Activated T-cell treated with anti-CD3 and anti-CD28 coated beads, Interleukin-2, amount 50 U/mL, for 4 hours (primary cell): ENCODE measurements at regions not wholly inside any gene's neighbourhood (a gene's known extent, or its start where the extent isn't known, plus 50 kb on each side); places are given as distances from the start of the nearest gene placed in this dataset.
"Not testable (repeated sequence)": the region's sequence is repeated elsewhere in the genome, so short reads cannot be mapped to it uniquely, and the experiment has no call there.

Experiments
- ATAC-seq, 2 donors: fragments of 200-7000 bp; cut with Tn5 transposase; one replicate each; pipeline ENCODE4 v1.10.0; 2021
- DNase-seq: peaks from one replicate; pipeline ENCODE4 v3.0.0-alpha.2; 2020
- H3K27me3 Mint-ChIP-seq: one replicate; pipeline ENCODE4 v1.8.0; 2021; ENCODE audit warnings: low read depth, mixed read lengths
- H3K36me3 Mint-ChIP-seq: one replicate; pipeline ENCODE4 v1.8.0; 2022; ENCODE audit warnings: mixed read lengths; ENCODE audit not compliant: insufficient read depth
- H3K4me1 Mint-ChIP-seq: one replicate; pipeline ENCODE4 v1.8.0; 2021; ENCODE audit warnings: low read depth, mixed read lengths
- H3K4me3 Mint-ChIP-seq: one replicate; pipeline ENCODE4 v1.8.0; 2021; ENCODE audit warnings: mild to moderate bottlenecking, moderate library complexity, mixed read lengths
- H3K9me3 Mint-ChIP-seq: one replicate; pipeline ENCODE4 v1.8.0; 2021; ENCODE audit warnings: mixed read lengths

DNA sequence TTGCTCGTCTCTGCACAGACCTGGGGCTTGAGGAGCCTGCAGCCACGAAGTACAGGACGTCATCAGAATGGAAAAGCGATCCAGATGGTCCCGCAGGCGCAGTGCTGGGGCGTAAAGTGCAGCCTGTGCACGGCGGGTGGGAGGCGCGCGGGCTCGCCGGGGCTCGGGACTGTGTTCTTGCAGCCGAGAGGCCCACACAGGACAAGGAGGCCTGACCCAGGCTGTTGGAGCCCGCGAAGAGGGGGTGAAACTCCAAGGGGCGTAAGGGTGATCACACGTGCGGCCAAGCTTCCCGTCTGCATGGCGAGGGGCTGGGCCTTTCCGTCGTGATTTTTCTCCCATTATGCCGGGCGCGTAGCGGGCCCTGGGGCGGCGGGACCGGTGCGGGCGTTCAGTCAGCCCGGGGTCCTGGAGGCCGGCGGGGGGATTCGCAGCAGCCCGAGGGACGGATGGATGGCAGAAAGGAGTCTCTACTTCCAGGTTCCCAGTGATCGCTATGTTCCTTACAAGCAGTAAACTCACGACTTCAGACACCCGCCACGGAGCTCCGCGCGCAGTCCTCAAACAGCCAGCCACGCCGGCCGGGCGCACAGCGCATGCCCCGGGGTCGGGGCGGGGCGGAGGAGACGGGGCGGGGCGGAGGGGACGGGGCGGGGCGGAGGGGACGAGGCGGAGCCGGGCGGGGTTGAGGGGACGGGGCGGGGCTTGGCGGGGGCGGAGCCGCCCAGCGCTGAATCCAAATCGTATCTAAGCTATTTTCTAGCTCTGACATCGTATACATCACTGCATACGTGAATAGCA lies 141.0 kb upstream of the KCNJ18 start:
- peaks cover 25% of the 10 kb centered on the region for H3K4me1 Mint-ChIP-seq
- H3K4me3 Mint-ChIP-seq = peak overlapping the region; percentile 88
- DNase-seq = peak; percentile 77
- H3K27me3 Mint-ChIP-seq = peaks cover 20% of the 10 kb centered on the region
- ATAC-seq = peak; percentile 93 to 95
- H3K36me3 Mint-ChIP-seq = peaks cover 18% of the 10 kb centered on the region
- H3K9me3 Mint-ChIP-seq = peaks cover 15% of the 10 kb centered on the region

DNA sequence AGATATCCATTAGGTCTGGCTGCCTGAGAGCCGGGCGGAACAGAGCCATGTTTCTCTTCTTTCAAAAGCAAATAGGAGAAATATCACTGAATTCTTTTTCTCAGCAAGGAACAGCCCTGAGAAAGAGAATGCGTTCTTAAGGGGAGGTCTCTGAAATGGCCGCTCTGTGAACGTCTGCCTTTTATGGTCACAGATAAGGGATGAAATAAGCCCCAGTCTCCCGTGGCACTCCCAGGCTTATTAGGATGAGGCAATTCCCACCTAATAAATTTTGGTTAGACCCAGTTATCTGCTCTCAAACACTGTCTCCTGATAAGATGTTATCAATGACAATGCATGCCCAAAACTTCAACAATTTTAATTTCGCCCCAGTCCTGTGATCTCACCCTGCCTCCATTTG lies 133.4 kb upstream of the KCNJ18 start:
- H3K36me3 Mint-ChIP-seq, DNase-seq, H3K4me3 Mint-ChIP-seq, ATAC-seq, H3K4me1 Mint-ChIP-seq: not testable (repeated sequence)
- H3K27me3 Mint-ChIP-seq = peaks cover 21% of the 10 kb centered on the region
- H3K9me3 Mint-ChIP-seq = peaks cover 26% of the 10 kb centered on the region

DNA sequence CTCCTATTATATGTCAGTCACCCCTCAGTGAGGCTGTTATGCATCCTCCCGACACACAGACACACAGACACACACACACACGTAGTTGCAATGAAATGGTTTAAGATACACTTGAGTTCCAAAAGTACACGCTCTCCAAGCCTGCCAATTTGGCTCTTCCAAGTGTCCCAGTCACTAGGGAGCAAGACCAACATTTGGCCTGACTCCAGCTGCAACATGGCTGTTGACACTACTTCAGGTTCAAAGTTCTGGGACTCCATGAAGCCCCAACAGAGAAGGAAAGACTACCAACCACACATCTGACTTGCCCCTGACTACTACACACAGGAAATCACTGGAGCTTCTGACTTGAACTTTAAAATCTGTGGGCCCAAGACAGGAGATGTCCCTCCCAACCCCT lies 128.1 kb upstream of the KCNJ18 start:
- H3K36me3 Mint-ChIP-seq = peaks cover under 1% of the 10 kb centered on the region
- ATAC-seq (no peak), DNase-seq (no peak)
- H3K4me1 Mint-ChIP-seq = no peaks in the 10 kb centered on the region
- peaks cover 2% of the 10 kb centered on the region for H3K9me3 Mint-ChIP-seq
- peaks cover 22% of the 10 kb centered on the region for H3K27me3 Mint-ChIP-seq
- no peak overlapping the region for H3K4me3 Mint-ChIP-seq

DNA sequence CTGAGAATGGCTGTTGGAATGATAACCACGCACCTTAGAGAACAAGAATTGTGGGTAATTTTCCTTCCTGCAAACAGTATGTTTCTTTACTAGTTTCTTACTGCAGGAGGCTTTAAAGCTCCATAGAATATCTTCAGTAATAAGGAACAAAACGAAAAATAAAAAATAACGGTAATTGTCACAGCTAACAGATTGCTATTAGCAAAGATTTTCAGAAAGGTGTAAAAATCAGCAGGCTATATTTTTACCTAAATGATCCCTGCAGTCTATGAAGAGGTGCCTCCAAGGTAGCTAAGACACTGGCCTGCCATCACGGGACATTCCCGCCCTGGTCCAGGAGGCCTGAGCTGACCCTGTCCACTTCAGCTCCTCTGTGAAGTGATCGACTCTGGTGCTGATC lies 127.6 kb upstream of the KCNJ18 start:
- not testable (repeated sequence) for H3K4me1 Mint-ChIP-seq, H3K9me3 Mint-ChIP-seq, ATAC-seq, H3K4me3 Mint-ChIP-seq, H3K36me3 Mint-ChIP-seq, DNase-seq
- H3K27me3 Mint-ChIP-seq = peaks cover 25% of the 10 kb centered on the region

DNA sequence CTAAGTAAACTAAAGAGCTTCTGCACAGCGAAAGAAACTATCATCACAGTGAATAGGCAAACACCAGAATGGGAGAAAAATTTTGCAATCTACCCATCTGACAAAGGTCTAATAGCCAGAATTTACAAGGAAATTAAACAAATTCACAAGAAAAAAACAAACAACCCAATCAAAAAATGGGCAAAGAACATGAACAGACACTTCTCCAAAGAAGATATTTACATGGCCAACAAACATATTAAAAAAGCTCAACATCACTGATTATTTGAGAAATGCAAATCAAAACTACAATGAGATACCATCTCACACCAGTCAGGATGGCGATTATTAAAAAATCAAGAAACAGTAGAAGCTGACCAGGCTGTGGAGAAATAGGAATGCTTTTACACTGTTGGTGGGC lies 121.9 kb upstream of the KCNJ18 start:
- Mint-ChIP-seq H3K9me3 (peaks cover 12% of the 10 kb centered on the region), H3K27me3 (peaks cover 16% of the 10 kb centered on the region)
- H3K4me3 Mint-ChIP-seq, DNase-seq, H3K4me1 Mint-ChIP-seq, ATAC-seq, H3K36me3 Mint-ChIP-seq: not testable (repeated sequence)

DNA sequence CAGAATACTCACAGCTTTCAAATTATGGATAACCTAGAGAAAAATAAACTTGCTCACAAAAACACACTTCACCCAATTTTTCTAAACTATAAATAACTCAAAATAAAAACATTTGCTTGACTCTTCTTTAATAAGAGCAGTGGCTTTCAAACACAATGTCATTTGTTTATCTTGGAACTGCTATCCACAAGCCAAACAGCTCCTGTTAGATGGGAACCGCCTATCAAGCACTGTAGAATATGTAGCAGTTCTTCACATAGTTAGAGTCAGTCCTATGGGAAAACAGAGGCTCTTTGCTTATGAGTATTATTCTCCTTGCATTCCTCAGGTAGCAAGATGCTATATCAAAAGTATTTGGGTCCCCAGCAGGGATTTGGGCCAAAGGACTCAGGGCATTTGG lies 120.2 kb upstream of the KCNJ18 start:
- not testable (repeated sequence) for DNase-seq, H3K4me3 Mint-ChIP-seq, ATAC-seq, H3K4me1 Mint-ChIP-seq, H3K36me3 Mint-ChIP-seq
- Mint-ChIP-seq H3K27me3 (peaks cover 19% of the 10 kb centered on the region), H3K9me3 (peaks cover 12% of the 10 kb centered on the region)

DNA sequence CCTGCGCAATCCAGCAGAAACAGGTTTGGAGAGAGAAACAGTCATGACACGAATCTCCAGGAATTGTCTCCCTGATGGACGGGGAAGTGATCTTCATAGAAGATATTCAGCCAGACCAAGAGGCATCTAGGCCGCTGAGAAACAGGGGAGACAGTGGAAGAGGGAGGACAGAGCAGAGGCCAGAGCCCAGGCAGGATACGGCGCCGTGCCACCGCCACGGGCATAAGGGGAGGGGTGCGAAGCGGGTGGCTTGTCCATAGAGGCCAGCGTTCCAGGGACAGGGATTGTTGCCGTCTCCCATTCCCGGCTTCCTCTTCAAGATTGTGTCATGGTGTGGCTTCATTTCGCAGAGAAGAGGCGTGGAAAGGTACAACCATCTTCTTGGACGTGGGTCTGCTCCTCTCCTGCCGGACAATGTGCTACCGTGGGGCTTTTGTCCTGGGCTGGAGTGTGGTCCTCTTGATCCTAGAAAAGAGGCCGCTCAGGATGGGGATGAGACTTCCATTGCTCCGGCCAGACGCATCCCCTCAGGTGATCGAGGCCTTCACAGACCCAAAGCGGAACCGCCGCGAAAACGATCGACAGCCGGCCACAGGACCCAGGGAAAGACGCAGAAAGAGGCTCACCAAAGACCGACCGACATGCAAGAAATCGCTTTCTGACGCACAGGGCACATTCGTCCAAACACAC lies 118.9 kb upstream of the KCNJ18 start:
- H3K36me3 Mint-ChIP-seq = not testable (repeated sequence)
- peaks cover 12% of the 10 kb centered on the region for H3K9me3 Mint-ChIP-seq

DNA sequence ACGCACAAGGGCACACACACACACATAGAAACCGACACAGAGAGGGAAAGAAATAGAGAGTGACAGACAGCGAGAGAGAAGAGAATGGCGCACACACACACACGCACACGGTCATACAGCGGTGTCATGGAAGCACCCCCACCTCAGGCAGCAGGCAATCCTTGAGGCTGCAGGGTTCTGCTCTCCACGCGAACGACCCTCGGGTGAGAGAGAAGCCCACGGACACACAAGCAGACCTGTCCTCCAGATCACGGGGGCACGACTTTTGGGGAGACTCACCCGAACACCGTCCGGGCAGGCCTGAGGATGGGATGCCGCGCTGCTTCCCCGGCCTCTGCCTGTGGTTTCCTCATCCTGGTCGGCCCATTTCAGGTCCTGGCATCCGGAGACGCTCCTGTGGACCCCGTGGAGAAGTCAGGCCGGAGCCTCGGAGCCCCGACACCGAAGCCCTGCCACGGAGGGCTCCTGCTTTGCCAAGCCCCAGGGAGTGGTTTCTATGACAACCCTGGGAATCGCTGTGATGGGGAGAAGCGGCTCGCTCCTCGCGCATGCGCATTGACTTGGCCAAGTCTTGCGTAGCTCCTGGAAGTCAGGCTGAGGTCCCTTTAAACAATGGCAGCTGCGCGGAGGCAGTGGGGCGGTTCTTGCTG lies 118.2 kb upstream of the KCNJ18 start:
- Mint-ChIP-seq H3K4me3 (peak overlapping the region; percentile 27), H3K9me3 (peaks cover 12% of the 10 kb centered on the region), H3K36me3 (no peaks in the 10 kb centered on the region), H3K27me3 (peaks cover 16% of the 10 kb centered on the region), H3K4me1 (no peaks in the 10 kb centered on the region)
- ATAC-seq = peak; percentile 52 to 69
- peak; percentile 22 for DNase-seq

More for the DNA sequence above, 118.9 kb upstream of the KCNJ18 start:
- not testable (repeated sequence) for ATAC-seq, H3K4me1 Mint-ChIP-seq, DNase-seq
- Mint-ChIP-seq H3K27me3 (peaks cover 18% of the 10 kb centered on the region), H3K4me3 (peak overlapping the region; percentile 27)

DNA sequence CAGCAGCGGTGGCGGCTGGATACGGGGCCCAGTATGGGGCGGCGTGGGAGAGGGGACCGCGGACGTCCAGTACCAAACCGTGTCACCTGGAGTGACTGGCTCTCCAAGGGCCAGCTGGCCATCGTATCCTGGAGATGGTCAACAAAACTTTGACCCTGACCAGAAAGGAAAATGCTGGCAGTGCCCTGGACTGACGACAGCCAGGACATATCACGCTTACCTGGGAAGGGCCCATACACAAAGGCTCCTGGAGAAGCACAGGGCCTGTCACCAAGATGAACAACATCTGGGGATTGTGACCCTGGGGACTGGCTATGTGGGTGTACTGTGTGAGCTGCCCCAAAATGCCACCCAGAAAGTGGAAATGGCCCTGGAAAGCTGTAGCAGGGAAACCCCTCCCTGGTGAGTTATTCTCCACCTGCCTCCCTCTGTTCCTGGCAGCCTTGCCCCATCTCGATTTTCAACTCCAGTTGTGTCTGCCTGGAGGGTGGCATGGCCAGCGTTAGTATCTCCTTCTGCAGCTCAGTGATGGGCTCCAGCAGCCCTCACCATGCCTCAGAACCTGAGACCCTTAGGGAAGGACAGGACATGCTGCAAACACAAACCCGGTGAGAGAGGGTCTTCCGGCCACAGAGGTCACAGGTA lies 117.6 kb upstream of the KCNJ18 start:
- H3K4me1 Mint-ChIP-seq, H3K4me3 Mint-ChIP-seq, H3K9me3 Mint-ChIP-seq, H3K36me3 Mint-ChIP-seq, ATAC-seq, DNase-seq: not testable (repeated sequence)
- peaks cover 13% of the 10 kb centered on the region for H3K27me3 Mint-ChIP-seq

DNA sequence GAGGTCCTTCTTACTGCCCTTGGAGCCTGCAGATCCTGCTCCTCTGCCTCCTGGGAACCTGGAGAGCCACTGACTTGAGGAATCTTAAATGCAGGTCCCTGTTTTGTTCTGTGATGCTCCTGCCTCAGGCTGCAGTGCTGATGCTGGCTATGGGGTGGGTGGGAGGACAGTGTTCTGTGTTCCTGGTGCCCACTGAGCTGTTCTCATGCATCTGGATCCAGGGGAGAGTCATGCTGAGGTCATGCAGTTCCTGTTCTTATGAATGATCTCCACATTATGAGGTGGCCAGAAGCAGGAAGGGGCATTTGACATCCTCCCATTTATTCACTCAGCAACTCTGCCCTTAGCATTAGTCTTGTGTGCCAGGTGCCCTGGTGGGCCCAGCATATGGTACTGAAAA lies 113.5 kb upstream of the KCNJ18 start:
- H3K9me3 Mint-ChIP-seq, H3K4me1 Mint-ChIP-seq, H3K27me3 Mint-ChIP-seq: not testable (repeated sequence)

DNA sequence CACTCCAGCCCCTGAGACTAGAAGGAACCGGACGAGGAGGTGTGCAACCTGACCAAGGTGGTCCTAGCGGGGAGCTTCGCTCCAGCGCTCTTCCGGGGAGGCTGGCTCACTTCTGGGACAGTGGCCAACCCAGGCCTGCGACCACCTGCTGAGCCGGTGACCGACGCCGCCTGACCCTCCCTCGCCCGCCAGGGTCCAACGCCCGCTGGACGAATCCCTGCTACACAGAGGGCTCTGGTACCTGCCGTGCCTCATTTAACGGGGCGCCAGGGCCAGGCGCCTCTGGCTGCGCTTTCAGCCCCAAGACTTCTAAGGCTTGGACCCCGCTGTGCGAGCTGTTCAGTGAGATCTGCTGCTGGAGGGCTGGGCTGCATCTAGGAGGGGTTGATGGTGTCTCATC lies 99.5 kb upstream of the KCNJ18 start:
- DNase-seq (no peak), ATAC-seq (no peak)
- Mint-ChIP-seq H3K4me1 (no peaks in the 10 kb centered on the region), H3K36me3 (no peaks in the 10 kb centered on the region), H3K9me3 (no peaks in the 10 kb centered on the region), H3K27me3 (peaks cover 14% of the 10 kb centered on the region), H3K4me3 (no peak overlapping the region)

More for the DNA sequence above, 113.5 kb upstream of the KCNJ18 start:
- not testable (repeated sequence) for H3K36me3 Mint-ChIP-seq, ATAC-seq, H3K4me3 Mint-ChIP-seq, DNase-seq

DNA sequence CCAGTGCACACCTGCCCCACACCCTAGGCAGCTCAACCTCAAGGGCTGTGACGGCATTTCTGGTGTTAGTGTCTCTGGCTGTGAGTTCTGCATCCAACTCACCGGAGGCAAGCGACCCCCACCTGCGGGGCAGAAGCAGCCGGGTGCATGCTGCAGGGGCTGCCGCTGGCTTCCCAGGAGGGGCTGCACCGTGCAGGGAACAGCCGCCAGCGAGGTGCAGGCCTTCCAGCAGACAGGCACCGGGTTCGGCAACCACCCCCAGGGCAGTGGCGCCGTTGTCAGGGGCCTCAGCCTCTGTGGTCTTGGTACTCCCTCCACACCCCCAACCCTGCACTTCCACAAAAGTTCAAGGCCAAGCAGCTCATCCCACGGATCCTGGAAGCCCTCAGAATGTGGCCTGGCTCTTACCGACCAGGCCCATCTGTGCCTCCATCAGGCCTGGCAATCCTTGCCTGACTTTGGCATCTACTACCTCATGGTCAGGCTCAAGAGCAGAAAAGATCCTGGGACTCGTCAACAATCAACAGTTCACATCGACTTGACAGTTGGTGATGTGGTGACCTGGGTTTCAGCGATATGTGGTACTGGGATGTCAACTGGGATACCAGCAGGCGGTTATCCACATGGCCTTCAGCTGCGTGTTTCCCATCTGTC lies 98.7 kb upstream of the KCNJ18 start:
- not testable (repeated sequence) for H3K4me3 Mint-ChIP-seq, H3K4me1 Mint-ChIP-seq, ATAC-seq, H3K36me3 Mint-ChIP-seq, H3K9me3 Mint-ChIP-seq, DNase-seq
- peaks cover 16% of the 10 kb centered on the region for H3K27me3 Mint-ChIP-seq

DNA sequence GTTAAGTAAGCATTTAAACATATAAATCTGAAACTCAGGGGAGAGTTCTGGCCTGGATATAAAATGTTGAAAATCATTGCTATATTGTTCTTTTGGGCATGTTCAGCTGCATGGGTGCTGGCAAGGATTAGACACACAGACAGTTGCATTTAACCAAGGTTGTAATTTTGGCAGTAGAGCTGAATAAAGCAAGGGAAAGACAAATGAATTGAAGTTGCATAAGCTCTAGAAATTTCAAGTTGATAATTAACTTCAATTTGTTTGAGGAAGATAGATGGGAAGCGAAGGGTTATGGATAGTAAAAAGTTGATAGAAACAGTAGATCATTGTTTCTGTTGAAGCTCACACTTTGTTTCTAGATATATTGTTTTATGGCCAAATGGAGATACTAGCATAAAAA lies 97.2 kb upstream of the KCNJ18 start:
- no peak for DNase-seq
- H3K9me3 Mint-ChIP-seq = no peaks in the 10 kb centered on the region
- ATAC-seq = no peak

DNA sequence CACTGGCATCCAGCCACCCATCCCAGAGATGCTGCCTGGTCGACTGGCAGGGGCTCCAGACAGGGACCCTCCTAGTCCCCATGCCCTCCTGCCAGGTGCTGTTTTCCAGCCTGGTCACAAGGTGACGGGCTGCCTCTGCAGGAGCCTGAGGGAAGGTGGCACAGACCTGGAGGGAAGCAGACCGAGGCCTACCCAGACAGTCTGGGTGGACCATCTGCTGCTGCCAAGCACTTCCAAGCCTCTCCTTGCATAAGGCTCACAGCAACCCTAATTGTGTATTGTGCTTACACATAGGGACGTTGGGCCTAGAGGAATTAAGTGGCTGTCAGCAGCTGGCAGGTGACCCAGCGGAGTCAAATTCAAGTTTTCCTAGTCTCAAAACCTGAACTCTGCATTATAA lies 90.1 kb upstream of the KCNJ18 start:
- Mint-ChIP-seq H3K4me1 (no peaks in the 10 kb centered on the region), H3K36me3 (no peaks in the 10 kb centered on the region), H3K4me3 (no peak overlapping the region), H3K27me3 (peaks cover 22% of the 10 kb centered on the region), H3K9me3 (no peaks in the 10 kb centered on the region)
- no peak for DNase-seq
- no peak for ATAC-seq

More for the DNA sequence above, 97.2 kb upstream of the KCNJ18 start:
- Mint-ChIP-seq H3K36me3 (no peaks in the 10 kb centered on the region), H3K27me3 (peaks cover 19% of the 10 kb centered on the region), H3K4me3 (no peak overlapping the region), H3K4me1 (no peaks in the 10 kb centered on the region)
